GM18868 (cell line): ENCODE measurements at regions not wholly inside any gene's neighbourhood (a gene's known extent, or its start where the extent isn't known, plus 50 kb on each side); places are given as distances from the start of the nearest gene placed in this dataset.
"Not testable (repeated sequence)": the region's sequence is repeated elsewhere in the genome, so short reads cannot be mapped to it uniquely, and the experiment has no call there.

ENCODE experiments used
- ATAC-seq: cut with Tn5 transposase; IDR thresholded peaks from one replicate; pipeline ENCODE4 v1.9.1; 2021; ENCODE audit warnings: mild to moderate bottlenecking, moderate library complexity; ENCODE audit not compliant: unreplicated experiment

DNA sequence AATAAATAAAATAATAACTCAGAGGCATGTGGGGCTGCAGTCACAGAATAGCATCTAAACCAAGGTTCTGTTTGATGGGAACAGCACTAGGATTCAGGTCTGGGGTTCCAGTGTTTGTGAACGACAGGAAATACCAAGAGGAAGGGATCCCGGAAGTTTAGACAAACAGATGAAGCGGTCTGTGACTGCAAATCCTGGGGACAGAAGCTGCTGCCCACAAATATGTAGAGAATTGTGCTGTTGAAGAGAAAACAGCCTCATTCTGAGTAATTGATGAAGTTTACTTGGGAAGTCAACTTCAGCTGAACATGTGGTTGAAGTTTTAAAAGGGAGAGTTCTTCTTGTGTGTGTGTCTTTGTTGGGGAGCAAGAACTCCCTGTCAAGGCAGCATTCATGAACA lies 98.4 kb upstream of the TBX5 start:
- ATAC-seq: no peak

DNA sequence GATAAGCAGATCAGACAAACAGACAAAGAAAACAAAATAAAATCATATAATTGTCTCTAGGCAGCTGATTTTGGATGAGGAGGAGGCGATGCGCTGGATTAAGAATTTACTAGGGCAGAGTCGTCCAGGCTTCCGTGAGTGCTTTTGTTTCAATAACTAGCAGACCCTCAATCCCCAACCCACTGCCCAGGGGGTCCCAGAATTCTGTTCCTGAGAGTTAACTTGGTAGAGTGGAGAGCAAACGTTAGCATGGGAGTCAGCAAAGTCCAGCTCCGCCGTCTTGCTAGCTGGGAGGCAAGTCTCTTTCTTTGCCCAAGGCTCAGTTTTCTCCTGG lies 95.5 kb upstream of the TBX5 start:
- no peak for ATAC-seq

DNA sequence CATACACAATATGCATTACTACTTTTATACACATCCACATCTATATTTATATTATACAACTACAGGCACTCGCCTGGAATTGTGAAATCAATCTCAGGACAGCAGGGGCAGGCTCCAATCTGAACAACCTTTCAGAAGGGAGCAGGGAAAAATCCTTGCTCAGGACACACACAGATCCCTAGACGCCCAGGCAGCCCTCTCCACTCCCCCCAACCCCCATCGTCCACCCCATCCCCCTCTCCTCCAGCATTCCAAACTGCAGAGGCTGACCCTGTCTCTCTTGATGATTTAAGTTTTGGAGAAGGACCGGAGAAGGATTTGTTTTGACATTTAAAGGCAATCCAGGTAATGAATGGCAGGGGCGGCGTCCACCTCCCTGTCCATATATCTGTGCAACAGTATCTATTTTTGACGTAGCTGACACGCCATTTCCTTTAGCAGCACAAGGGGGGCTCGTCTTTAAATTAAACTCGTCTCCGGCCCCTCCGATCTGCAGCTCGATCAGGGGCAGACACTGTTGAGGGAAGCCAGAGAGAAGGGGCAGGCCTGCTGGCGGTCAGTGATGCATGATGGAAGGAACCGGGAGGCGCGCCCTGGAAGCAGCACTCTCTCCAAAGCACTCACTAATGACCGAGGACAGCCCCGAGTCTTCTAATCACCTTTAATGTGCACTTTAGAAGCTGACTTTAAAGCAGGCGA lies 95.0 kb upstream of the TBX5 start:
- ATAC-seq: no peak

DNA sequence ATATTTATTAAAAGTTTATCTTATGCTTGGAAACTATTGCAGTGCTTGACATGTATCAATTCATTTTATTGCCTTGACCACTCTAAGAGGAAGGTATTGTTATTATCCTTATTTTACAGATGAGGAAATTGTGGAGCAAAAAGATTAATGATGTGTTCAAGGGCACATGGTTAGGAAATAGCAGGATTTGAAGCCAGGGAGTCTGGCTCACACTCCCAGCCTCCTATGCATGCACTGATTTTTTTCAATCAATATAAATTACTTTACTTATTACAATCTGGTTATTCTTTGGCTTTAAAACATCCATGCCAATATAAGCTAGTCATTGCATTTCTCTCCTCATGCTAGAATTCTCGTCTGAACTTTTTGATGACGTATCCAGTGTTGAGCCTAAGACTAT lies 94.2 kb upstream of the TBX5 start:
- ATAC-seq: no peak

DNA sequence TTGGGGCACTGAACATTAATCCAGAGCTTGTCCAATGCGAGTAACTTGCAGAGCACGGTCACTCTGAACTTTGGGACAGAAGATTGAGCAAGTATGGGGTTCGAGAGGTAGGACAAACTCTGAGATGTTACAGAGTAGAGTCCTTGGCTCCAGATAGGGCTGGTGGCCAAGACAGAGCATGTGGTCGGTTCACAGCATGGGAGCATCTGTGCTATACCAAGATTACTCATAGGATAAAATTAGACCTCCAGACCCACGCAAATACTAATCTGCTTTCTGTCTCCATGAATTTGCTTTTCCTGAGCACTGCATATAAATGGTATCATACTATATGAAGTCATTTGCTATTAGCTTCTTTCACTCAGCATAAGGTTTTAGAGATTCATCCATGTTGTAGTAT lies 93.4 kb upstream of the TBX5 start:
- ATAC-seq: no peak

DNA sequence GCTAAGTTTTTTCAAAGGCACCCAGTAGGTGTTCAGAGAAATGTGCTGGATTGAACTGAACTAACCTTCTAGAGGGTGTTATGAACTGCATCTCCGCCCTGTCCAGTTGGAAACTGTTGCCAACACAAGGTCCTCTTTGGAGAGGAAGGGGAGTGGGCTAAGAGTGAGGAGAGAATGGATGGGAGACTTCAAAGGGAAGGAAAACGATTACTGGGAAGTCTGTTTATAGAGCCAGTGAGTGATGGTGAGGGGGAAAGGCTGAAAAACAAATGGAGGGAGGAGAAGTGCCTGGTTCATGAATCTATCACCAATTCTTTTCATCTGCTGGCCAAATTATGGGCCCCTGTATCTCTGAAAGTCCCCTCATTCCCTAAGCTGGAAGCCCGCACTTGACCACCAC lies 86.0 kb upstream of the TBX5 start:
- ATAC-seq: no peak

DNA sequence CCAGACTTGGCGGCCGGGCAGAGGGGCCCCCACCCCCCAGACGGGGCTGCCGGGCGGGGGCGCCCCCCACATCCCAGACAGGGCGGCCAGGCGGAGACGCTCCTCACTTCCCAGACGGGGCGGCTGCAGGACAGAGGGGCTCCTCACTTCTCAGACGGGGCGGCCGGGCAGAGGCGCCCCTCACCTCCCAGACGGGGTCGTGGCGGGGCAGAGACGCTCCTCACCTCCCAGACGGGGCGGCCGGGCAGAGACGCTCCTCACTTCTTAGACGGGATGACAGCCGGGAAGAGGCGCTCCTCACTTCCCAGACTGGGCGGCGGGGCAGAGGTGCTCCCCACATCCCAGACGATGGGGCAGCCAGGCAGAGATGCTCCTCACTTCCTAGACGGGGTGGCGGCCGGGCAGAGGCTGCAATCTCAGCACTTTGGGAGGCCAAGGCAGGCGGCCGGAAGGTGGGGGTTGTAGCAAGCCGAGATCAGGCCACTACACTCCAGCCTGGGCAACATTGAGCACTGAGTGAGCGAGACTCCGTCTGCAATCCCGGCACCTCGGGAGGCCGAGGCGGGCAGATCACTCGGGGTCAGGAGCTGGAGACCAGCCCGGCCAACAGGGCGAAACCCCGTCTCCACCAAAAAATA lies 79.0 kb upstream of the TBX5 start:
- ATAC-seq: not testable (repeated sequence)

DNA sequence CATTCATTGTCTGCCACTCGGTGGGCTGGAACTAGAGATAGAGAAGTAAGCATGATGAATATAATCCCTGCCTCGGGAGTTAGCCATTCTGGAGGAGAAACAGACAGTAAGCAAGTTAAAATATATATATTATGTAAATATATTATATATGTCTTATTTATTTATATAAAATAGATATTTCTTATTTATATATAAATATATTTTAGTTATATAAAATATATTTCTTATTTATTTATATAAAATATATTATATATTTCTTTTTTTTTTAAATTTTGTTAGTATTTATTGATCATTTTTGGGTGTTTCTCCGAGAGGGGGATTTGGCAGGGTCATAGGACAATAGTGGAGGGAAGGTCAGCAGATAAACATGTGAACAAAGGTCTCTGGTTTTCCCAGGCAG lies 78.1 kb upstream of the TBX5 start:
- no peak for ATAC-seq

DNA sequence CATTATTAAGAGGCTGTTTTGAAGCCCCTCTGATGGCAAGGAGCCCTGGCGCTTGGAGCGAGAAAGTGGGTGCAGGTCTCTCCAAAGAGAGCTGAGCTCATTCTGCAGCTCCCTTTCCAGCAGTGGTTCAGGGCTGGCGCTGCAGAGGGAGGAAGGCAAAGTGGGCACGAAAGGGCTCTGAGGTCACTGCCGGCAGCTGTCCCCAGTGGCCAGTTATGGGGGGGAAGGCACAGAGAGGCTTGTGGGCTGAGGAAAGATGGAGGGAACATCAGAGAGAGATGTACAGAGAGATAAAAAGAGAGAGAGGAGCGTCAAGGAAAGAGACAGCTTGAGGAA lies 75.2 kb upstream of the TBX5 start:
- no peak for ATAC-seq

DNA sequence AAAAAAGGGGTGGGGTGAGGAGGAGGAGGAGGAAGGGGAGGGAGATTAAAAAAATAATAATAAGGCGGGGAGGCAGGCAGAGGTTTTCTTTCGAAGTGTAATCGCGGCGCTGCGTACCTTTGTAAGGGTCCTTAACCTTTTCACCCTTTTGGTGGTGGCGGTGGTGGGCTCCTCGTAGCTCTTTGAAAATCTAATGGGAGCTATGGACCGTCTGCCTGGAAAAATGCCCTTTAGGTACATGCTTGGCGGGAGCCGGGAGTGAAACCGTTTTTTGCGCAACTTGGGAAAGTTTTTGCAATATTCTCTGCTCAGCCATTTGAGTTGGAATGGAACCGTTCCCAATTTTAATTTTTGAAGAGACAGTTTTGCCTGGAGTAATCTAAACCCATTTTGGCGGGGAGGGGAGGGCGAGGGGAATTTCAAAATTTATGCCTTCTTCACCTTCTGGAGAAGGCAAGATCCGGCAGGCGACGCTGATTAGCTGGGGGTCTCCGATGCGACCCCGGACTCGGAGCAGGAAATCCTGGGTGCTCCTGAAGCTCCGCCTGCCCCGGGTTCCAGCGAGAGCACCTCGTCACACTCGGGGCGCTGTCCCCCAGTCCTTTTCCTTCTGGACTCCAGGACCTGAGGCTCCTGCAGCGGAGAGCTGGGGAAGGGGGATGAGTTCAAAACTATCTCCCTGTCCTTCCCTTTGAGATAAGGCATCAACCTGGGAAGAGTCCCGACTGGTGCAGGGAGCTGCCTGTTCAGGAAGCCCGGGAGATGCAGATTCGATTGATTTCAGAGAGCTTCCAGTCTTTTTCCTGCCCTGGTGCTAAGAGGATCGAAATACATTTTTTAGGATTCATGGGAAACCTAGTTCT lies 74.6 kb upstream of the TBX5 start:
- ATAC-seq: no peak

DNA sequence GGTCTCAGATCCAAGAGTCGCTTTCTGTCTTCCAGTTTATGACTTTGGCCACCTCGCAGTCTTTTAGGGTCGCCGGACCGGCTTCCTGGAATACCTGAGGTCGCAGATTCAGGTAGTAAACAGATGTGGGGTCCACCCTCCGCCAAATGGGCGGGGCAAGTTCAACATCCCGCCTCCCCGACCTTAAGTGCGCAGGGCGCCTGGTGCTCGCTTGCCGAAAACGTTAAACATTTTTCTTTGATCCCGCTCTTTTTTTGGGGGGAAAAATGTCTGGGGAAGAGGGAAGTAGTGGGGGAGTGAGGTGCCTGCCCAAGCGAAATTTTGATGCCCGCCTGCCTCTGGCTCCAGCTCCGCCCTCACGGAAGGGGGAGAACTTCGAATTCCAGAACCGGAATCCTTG lies 73.9 kb upstream of the TBX5 start:
- no peak for ATAC-seq

DNA sequence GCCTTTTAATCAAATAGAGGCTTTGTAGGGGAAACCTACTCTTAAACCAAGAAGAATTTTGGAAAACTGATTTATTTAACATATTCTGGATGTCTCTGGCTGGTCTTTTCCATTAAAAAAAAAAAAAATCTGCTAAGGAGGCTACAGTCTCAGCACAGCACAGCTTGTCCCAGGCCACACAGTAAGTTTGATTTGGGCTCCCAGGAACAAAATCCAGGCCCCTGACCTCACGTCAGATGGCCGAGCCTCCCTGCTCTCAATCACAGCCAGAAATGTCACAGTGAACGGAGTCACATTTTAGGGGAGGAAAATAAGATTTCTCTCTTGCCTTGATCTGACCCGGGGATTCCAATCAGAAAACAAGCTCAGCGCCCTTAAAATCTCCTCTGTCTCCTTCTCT lies 72.9 kb upstream of the TBX5 start:
- no peak for ATAC-seq

DNA sequence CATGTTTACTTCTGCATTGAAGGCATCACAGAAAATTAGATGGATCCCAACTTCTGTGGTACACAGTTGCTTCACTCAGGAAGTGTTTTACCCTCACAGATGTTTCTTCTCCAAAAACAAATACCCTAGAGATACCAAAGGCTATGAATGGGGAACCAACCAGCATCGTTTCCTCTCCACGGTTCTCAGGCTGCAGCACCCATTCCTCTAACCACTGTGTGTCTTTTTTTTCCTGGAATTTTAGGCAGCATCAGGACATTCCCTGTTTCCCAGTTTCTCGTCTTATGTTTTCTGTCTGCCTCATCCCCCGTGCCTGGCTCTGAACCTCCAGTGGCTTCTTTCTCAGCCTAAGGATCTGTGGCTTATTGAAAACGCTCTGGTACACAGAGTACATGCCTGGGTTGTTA lies 72.0 kb upstream of the TBX5 start:
- ATAC-seq: no peak

DNA sequence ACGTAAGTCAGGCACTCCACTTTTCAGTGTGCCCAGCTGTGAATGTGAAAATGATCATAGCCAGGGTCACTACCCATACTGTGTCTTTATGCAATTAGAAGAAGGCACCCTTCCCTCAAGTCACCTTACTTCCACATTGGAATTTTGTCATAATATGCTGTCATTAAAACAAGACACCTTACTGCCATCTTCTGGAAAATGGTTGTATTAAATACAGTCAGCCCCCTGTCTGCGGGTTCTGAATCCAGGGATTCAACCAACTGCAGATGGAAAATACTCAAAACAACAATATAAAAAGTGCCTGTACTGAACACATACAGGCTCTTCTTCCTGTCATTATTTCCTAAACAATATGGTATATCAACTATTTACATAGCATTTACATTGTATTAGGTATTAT lies 70.2 kb upstream of the TBX5 start:
- ATAC-seq: no peak

DNA sequence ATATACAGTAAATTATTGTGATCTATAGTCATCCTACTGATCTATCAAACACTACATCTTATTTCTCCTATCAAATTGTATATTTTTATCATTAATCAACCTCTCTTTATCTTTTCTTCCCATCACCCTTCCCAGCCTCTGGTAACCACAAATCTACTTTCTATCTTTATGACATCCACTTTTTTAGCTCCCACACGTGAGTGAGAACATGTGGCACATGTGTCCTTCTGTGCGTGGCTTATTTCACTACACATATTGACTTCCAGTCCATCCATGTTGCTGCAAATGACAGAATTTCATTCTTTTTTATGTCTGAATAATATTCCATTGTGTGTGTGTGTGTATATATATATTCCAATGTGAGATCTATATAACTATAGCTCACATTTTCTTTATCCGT lies 67.8 kb upstream of the TBX5 start:
- no peak for ATAC-seq

DNA sequence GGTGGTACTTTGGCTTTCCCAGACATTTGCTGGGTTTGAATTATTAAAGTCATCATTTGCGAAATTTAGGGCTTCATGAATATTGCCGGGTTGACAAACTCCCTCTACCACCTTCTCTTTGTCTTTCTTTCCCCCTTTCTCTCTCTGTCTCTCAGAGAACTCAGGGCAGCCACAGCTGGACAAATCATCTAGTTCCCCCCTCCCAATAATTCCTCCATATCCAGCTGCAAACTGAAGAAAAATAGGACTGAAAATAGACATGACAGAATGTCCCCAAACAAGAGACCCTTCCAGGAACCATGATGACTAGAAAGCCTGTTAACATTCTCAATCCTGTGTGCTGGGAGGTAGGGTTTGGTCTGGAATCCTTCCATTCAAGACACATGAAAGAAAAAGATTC lies 67.1 kb upstream of the TBX5 start:
- ATAC-seq: no peak

DNA sequence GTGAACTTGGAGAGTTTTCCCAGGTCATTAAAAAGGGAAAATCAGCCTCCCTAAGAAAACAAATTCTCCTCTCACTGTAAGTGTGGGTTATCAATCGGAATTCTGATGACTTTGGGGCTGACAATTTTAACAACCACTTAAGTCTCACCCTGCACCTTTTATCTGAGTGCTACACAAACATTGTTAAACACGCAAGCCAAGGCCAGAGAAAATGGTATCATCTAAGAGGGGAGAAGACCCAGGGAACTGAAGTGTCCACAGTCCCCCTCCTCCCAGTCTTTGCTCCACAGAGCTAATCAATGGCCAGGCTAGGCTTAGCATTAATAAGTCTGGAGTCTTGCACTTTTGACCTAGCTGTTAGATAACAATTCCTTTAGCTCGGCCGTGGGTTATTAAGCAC lies 51.7 kb upstream of the TBX5 start:
- ATAC-seq: no peak
